GM23338 (cell line): ENCODE measurements at regions not wholly inside any gene's neighbourhood (a gene's known extent, or its start where the extent isn't known, plus 50 kb on each side); places are given as distances from the start of the nearest gene placed in this dataset.

Experiments
- ATAC-seq: fragments of 200-7000 bp; cut with Tn5 transposase; 3 replicates; pipeline ENCODE4 v1.9.1; 2020
- DNase-seq: peaks from one replicate; pipeline ENCODE4 v3.0.0-alpha.2; 2015; ENCODE audit warnings: low spot score
- H2AFZ ChIP-seq: fragments of 200-600 bp; sonication (generic); 2 replicates; pipeline ENCODE4 v1.8.0; 2016; ENCODE audit warnings: antibody characterized with exemption, mild to moderate bottlenecking, moderate library complexity
- H3F3A ChIP-seq: fragments of 200-600 bp; sonication (generic); replicated peaks from 2 replicates; pipeline ENCODE4 v1.8.0; 2017; ENCODE audit warnings: antibody characterized with exemption, mixed run types, low read depth
- H3K27ac ChIP-seq: fragments of 200-600 bp; sonication (generic); 2 replicates; pipeline ENCODE4 v1.6.1; 2016; ENCODE audit warnings: low read depth
- H3K27me3 ChIP-seq: fragments of 200-600 bp; sonication (generic); 2 replicates; pipeline ENCODE4 v1.8.0; 2016; ENCODE audit warnings: mild to moderate bottlenecking, mixed run types, moderate library complexity; ENCODE audit not compliant: insufficient read depth
- H3K36me3 ChIP-seq: fragments of 200-600 bp; sonication (generic); 2 replicates; pipeline ENCODE4 v1.8.0; 2016; ENCODE audit warnings: mild to moderate bottlenecking; ENCODE audit not compliant: insufficient read depth
- H3K4me1 ChIP-seq: fragments of 200-600 bp; sonication (generic); 2 replicates; pipeline ENCODE4 v1.8.0; 2016; ENCODE audit warnings: mild to moderate bottlenecking, moderate library complexity; ENCODE audit not compliant: insufficient read depth
- H3K4me2 ChIP-seq: fragments of 200-600 bp; sonication (generic); 2 replicates; pipeline ENCODE4 v1.7.1; 2017; ENCODE audit warnings: mixed run types
- H3K4me3 ChIP-seq: fragments of 200-600 bp; sonication (generic); 2 replicates; pipeline ENCODE4 v1.6.1; 2016; ENCODE audit warnings: mixed run types
- H3K79me2 ChIP-seq: fragments of 200-600 bp; sonication (generic); replicated peaks from 2 replicates; pipeline ENCODE4 v1.8.0; 2017; ENCODE audit warnings: mild to moderate bottlenecking; ENCODE audit not compliant: insufficient read depth
- H3K9me2 ChIP-seq: fragments of 200-600 bp; sonication (generic); 2 replicates; pipeline ENCODE4 v1.8.0; 2017; ENCODE audit not compliant: insufficient read depth
- H4K20me1 ChIP-seq: fragments of 200-600 bp; sonication (generic); replicated peaks from 2 replicates; pipeline ENCODE4 v1.8.0; 2017; ENCODE audit warnings: mild to moderate bottlenecking; ENCODE audit not compliant: insufficient read depth
- H3K27ac Mint-ChIP-seq: 2 replicates; pipeline ENCODE4 v1.8.0; 2020; ENCODE audit warnings: inconsistent platforms, mild to moderate bottlenecking, moderate library complexity, mixed read lengths
- H3K27me3 Mint-ChIP-seq: 3 replicates; pipeline ENCODE4 v1.8.0; 2022; ENCODE audit warnings: low read depth, mild to moderate bottlenecking, moderate library complexity, mixed read lengths, inconsistent platforms; ENCODE audit not compliant: insufficient read depth, poor library complexity
- H3K36me3 Mint-ChIP-seq: 3 replicates; pipeline ENCODE4 v1.8.0; 2021; ENCODE audit warnings: low read depth, mild to moderate bottlenecking, inconsistent platforms, moderate library complexity, mixed read lengths
- H3K4me1 Mint-ChIP-seq: 3 replicates; pipeline ENCODE4 v1.8.0; 2020; ENCODE audit warnings: mild to moderate bottlenecking, inconsistent platforms, mixed read lengths
- H3K4me3 Mint-ChIP-seq: 3 replicates; pipeline ENCODE4 v1.8.0; 2021; ENCODE audit warnings: moderate library complexity, mild to moderate bottlenecking, inconsistent platforms, mixed read lengths
- H3K9me3 Mint-ChIP-seq: 3 replicates; pipeline ENCODE4 v1.8.0; 2020; ENCODE audit warnings: moderate library complexity, mild to moderate bottlenecking, inconsistent platforms, mixed read lengths
- CREB1 ChIP-seq: fragments of 250-450 bp; sonication (Bioruptor Pico); IDR thresholded peaks from 2 replicates; pipeline ENCODE4 v1.5.0; 2020; ENCODE audit warnings: low read depth, mild to moderate bottlenecking, moderate library complexity
- CTCF ChIP-seq, 2 experiments: fragments of 200-600 bp in 1 of 2; sonication (generic) in 1 of 2; conservative IDR thresholded peaks; 2 replicates each; pipeline versions ENCODE4 v1.5.1 to v1.6.1; 2016 to 2017; ENCODE audit warnings: antibody characterized with exemption in 2 of 2, low read depth in 2 of 2, mild to moderate bottlenecking in 2 of 2, moderate library complexity in 1 of 2
- EZH2 ChIP-seq: fragments of 200-600 bp; sonication (generic); IDR thresholded peaks from one replicate; pipeline ENCODE4 v1.8.0; 2017; ENCODE audit warnings: antibody characterized with exemption, mild to moderate bottlenecking, low read depth; ENCODE audit not compliant: unreplicated experiment
- EZH2phosphoT487 ChIP-seq: fragments of 200-600 bp; sonication (generic); IDR thresholded peaks from one replicate; pipeline ENCODE4 v1.8.1; 2018; ENCODE audit warnings: antibody characterized with exemption; ENCODE audit not compliant: unreplicated experiment
- JUNB ChIP-seq: IDR thresholded peaks from one replicate; pipeline ENCODE4 v1.6.1; 2016; ENCODE audit warnings: antibody characterized with exemption; ENCODE audit not compliant: unreplicated experiment
- NANOG ChIP-seq: IDR thresholded peaks from 2 replicates; pipeline ENCODE4 v1.6.1; 2016; ENCODE audit warnings: antibody characterized with exemption, borderline replicate concordance
- POLR2AphosphoS5 ChIP-seq: IDR thresholded peaks from 2 replicates; pipeline ENCODE4 v1.6.1; 2016; ENCODE audit warnings: antibody characterized with exemption, low read depth
- REST ChIP-seq: IDR thresholded peaks from one replicate; pipeline ENCODE4 v1.6.1; 2018; ENCODE audit warnings: antibody characterized with exemption; ENCODE audit not compliant: unreplicated experiment
- STAT1 ChIP-seq: IDR thresholded peaks from one replicate; pipeline ENCODE4 v1.6.1; 2016; ENCODE audit warnings: antibody characterized with exemption; ENCODE audit not compliant: unreplicated experiment
- ZNF114 ChIP-seq: fragments of 250-450 bp; sonication (Bioruptor Pico); IDR thresholded peaks from 2 replicates; pipeline ENCODE4 v1.5.0; 2020; ENCODE audit warnings: mild to moderate bottlenecking, moderate library complexity
- ZNF331 ChIP-seq: fragments of 250-450 bp; sonication (Bioruptor Pico); IDR thresholded peaks from 2 replicates; pipeline ENCODE4 v1.5.0; 2020; ENCODE audit warnings: low read depth, mild to moderate bottlenecking, moderate library complexity
- TF ChIP-seq, protein P1 (sequence below): IDR thresholded peaks from 2 replicates; pipeline ENCODE4 v1.6.1; 2016; ENCODE audit warnings: antibody characterized with exemption

DNA sequence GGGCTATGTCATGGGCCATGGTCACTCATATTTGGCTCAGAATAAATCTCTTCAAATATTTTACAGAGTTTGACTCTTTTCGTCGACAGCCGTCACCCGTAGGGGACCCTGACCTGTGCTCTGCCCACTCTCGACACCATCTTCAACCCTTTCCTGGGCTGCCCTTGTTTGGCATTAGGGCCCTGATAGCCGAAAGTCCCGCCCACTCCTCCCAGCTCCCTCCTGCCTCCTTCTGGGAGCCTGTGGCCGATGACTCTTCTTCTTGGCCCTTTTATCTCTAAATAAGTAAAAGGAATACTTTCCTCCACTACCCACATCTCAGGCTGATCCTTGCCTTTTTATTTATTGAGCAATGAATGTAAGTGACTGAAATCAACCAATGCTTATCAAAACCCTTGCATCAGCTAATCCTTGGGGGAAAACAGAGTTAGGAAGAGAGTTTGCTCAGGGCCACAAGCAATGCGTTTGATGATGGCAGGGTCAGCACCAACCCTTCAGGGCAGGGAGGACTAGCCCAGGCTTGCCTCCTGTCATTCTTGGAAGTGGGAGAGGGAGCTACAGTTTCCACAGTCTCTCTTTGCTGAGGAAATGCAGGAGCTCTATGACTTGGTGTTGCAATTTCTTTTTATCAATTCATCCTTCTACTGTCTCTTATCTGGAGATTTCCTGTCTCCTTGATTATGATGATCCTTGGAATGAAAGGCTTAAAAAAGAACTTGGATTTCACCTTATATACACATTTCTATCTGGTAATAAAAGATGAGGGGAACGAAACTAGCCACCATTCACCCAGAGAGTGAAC lies 218.2 kb upstream of the PODXL start:
- H3K27me3 Mint-ChIP-seq: no peaks in the 10 kb centered on the region
- H3K4me1 ChIP-seq: no peaks in the 10 kb centered on the region
- ATAC-seq (peak; percentile 76), DNase-seq (peak; percentile 57)
- no peaks in the 10 kb centered on the region for H3K27me3 ChIP-seq
- no peaks in the 10 kb centered on the region for H3F3A ChIP-seq
- H2AFZ ChIP-seq: peak overlapping the region; percentile 7
- TF ChIP-seq STAT1 (no peak), CTCF (conservative IDR thresholded peaks at IDR 0.05; ENCODE audit: low read depth in 2 of 2) (peak; percentile 27 to 44; a peak in 2 of 4 replicates)
- no peaks in the 10 kb centered on the region for H3K9me3 Mint-ChIP-seq
- H3K27ac Mint-ChIP-seq: no peak overlapping the region
- H4K20me1 ChIP-seq: no peaks in the 10 kb centered on the region
- H3K4me1 Mint-ChIP-seq: peaks cover 5% of the 10 kb centered on the region; the same call in 2 of the 3 replicates
- no peak overlapping the region for H3K4me2 ChIP-seq
- no peak overlapping the region for H3K4me3 ChIP-seq
- H3K4me3 Mint-ChIP-seq: no peak overlapping the region
- no peak overlapping the region for H3K27ac ChIP-seq
- H3K79me2 ChIP-seq: no peaks in the 10 kb centered on the region
- H3K36me3 Mint-ChIP-seq: no peaks in the 10 kb centered on the region; the same call in 2 of the 3 replicates
- H3K9me2 ChIP-seq: peaks cover 12% of the 10 kb centered on the region
- no peaks in the 10 kb centered on the region for H3K36me3 ChIP-seq

DNA sequence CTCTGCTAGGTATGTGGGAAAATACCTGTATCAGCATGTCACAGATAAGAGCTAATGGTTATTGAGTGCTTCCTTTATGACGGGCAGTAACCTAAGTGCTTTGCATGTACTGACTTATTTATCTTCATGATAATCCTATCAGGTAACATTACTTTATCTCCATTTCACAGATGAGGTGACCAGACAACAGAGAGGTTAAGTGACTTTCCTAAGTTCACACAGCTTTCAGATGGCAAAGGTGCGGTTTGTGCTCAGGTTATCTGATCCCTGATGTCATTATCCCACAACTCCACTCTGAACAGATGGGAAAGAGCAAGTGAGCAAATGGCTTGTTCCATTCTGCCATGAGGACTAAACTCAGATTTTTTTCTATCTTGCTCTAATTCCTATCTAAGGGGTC lies 217.0 kb upstream of the PODXL start:
- no peaks in the 10 kb centered on the region for H3K27me3 Mint-ChIP-seq
- H3K4me1 Mint-ChIP-seq: peaks cover 5% of the 10 kb centered on the region; the same call in 2 of the 3 replicates
- Histone ChIP-seq H3K4me2 (no peak overlapping the region), H3K36me3 (no peaks in the 10 kb centered on the region), H3F3A (no peaks in the 10 kb centered on the region), H3K27ac (no peak overlapping the region), H3K9me2 (peaks cover 7% of the 10 kb centered on the region), H2AFZ (no peak overlapping the region), H3K27me3 (no peaks in the 10 kb centered on the region), H4K20me1 (no peaks in the 10 kb centered on the region), H3K4me1 (no peaks in the 10 kb centered on the region), H3K4me3 (no peak overlapping the region), H3K79me2 (no peaks in the 10 kb centered on the region)
- ATAC-seq (no peak), DNase-seq (no peak)
- no peak overlapping the region for H3K27ac Mint-ChIP-seq
- no peaks in the 10 kb centered on the region for H3K9me3 Mint-ChIP-seq
- no peaks in the 10 kb centered on the region; the same call in 2 of the 3 replicates for H3K36me3 Mint-ChIP-seq
- H3K4me3 Mint-ChIP-seq: no peak overlapping the region
- no peak for TF ChIP-seq JUNB
- TF ChIP-seq REST: no peak
- TF ChIP-seq NANOG: no peak
- no peak for TF ChIP-seq STAT1
- TF ChIP-seq, protein P1, sequence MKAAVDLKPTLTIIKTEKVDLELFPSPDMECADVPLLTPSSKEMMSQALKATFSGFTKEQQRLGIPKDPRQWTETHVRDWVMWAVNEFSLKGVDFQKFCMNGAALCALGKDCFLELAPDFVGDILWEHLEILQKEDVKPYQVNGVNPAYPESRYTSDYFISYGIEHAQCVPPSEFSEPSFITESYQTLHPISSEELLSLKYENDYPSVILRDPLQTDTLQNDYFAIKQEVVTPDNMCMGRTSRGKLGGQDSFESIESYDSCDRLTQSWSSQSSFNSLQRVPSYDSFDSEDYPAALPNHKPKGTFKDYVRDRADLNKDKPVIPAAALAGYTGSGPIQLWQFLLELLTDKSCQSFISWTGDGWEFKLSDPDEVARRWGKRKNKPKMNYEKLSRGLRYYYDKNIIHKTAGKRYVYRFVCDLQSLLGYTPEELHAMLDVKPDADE: no peak
- TF ChIP-seq EZH2: no peak
- TF ChIP-seq ZNF114: no peak
- no peak for TF ChIP-seq ZNF331
- no peak for TF ChIP-seq POLR2AphosphoS5
- TF ChIP-seq CREB1 (CRISPR knock-in tag): no peak
- no peak for TF ChIP-seq EZH2phosphoT487
